ENCODE measurements at regions not wholly inside any gene's neighbourhood (a gene's known extent, or its start where the extent isn't known, plus 50 kb on each side); places are given as distances from the start of the nearest gene placed in this dataset.

GRCh38 chr7:96638669-96639068 lies 71.0 kb downstream of the SEM1 start:
- no peak for DNase-seq

- DNase-seq: no peak
Observed at GRCh38 chr7:96637522-96637921, 72.1 kb downstream of the SEM1 start.

DNA sequence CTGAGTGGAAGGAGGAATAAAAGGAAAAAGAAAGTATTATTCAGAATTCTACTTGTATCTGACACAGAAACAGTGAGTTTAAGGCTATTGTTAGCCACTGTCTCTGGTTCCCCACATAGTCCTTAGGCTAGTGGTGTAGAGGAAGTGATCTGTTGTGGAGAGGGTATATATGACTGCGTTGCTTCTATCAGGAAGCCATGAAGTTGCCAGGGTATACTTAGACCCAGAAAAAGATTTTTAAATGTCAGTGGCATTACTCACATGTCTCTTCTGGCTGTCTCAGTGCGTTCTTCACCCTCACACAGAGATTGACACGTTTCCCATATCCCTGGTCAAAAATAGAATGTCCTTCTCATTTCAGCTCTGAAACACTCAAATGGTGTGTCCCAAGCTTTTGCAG lies 72.7 kb downstream of the SEM1 start:
- no peak for DNase-seq

GRCh38 chr7:96636342-96636860 lies 73.2 kb downstream of the SEM1 start:
- no peak for DNase-seq

DNA sequence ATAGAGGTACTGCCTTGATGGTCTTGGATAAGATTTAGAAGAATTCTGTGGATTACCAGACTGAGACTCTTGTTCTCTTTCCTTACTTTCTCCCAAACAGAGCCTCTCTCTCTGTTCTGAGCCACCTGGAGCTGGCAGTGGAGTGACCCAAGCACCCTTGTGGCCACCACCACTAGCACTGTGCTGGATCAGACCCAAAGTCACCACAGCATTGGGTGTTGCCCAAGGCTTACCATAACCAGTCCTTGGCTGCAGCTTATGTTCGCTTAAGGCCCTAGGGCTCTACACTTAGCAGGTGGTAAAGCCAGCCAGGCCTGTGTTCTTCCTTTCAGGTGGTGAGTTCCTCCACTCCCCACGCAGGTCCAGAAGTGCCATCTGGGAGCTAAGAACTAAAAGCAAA lies 79.8 kb downstream of the SEM1 start:
- no peak for DNase-seq

DNA sequence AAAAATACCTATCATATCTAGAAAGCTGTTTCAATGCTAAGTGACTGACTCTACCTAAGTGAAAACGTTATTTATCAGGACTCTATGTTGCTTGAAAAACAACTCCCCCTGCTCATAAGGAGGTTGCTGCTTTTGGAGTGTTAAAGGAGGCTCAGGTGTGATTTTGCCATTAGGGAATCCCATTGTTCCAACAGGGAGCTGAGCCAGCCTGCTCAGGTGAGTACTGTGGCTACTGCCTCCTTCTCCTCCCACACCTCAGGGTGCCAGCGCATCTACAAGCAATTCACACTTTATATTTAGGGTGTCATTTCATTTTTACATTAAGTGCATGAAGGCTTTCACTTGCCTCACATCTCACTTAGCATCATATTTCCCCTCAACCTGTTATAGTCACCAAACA lies 84.7 kb downstream of the SEM1 start:
- DNase-seq: no peak

DNA sequence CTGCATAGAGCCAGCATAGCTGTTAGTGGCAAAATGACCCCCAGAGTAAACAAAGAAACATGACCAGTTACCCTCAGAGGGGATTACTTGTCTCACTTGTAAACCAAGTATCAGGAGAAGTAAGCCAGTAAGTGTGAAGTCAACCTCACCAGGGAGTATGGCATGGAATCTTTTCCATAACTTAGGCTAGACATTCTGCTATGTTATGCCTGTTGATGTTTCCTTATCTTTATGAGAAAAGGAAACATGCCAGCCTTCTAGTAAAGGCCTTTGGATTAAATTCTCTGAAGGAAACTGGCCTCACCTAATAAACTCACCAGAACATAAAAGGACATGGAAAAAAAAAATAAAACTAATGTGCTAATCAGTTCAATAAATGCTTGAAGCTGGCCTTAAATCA lies 87.7 kb downstream of the SEM1 start:
- no peak for DNase-seq

DNA sequence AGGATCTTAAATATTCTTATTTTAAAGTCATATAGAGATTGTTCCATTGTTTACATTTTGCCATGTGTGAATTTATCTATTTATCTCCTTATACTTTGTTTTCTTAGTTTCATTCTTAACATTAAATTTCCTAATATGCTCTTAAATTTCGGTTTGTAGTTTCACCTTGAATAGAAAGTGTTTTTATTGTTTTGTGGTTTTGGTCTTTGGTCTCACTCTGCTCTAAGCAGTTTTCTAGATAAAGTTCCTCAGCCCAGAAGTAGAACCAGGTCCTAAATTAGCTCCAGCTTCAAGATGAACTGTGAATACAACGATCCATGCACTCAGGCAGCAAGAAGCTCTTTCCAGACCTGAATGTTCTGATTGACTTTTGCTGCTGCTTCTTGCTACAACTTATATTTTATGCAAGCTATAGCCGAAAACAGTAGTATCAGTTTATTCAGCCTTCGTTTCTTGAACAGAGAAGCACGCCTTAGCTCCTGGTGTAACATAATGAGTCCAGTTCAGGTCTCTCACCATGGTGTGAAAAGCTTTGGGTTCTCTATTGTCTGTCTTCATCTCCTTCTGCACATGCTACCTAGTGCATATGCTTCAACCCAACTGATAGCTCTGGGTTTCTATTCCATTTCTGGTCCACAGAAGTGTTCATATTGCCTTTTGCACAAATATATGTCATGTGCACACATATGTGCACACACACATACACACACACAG lies 95.3 kb downstream of the SEM1 start:
- DNase-seq: no peak

- DNase-seq: no peak
Observed at GRCh38 chr7:96612034-96612433, 97.6 kb downstream of the SEM1 start.

DNA sequence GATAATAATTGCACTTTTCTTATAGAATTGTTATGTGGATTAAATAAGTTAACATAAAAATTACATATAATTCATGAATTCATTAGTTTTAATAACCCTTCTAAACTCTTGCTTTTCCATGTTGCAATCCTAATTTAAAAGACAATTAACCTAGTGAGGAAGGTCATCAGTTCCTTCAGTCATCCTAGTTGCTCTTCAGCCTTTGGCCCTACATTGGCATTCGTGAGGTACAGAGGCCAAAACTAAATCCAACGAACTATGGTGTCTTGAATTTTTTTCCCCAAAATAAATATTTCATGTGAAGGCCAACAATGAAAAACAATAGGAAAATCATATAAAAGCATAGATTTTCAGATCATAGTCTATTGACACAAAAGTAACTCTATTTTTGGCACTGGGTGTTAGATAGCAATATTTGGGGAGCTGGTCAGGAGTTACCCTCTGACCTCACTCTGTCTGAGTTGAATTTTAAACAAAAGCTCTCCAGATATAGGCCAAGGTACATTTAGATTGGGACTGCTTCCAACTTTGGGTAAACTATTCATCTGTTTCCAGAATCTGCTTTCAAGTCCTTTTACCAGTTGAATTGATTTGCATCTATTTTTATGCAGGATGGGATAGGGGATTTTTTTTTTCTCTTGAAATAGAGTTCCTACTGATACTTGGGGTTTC lies 104.5 kb downstream of the SEM1 start:
- DNase-seq: no peak

GRCh38 chr7:96599288-96599936 lies 110.2 kb downstream of the SEM1 start:
- DNase-seq: no peak

- DNase-seq: no peak
Observed at GRCh38 chr7:96598421-96598820, 111.2 kb downstream of the SEM1 start.

GRCh38 chr7:96596120-96596826 lies 113.4 kb downstream of the SEM1 start:
- DNase-seq: peak; percentile 10

GRCh38 chr7:96591900-96592676 lies 117.6 kb downstream of the SEM1 start:
- DNase-seq: no peak

GRCh38 chr7:96591159-96591899 lies 118.3 kb downstream of the SEM1 start:
- no peak for DNase-seq

DNA sequence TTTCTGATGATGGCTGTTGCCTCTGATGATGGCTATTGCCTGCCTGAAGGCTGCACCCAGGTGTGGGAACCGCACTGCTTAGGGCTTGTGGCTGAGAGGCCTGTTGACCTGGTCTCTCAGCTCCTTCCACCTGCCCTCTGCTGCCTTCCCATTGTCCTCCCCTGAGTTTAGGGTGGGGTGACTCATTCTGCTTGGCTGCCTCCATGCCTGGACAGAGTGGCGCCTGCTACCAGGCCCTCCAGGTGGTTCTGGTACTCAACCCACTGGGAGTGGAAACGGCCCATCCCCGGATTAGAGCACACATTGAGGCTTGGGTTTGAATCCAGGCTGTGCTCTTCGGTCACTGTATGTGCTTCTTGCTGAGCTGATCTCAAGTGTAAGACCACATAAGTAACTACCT lies 120.6 kb downstream of the SEM1 start:
- no peak for DNase-seq

DNA sequence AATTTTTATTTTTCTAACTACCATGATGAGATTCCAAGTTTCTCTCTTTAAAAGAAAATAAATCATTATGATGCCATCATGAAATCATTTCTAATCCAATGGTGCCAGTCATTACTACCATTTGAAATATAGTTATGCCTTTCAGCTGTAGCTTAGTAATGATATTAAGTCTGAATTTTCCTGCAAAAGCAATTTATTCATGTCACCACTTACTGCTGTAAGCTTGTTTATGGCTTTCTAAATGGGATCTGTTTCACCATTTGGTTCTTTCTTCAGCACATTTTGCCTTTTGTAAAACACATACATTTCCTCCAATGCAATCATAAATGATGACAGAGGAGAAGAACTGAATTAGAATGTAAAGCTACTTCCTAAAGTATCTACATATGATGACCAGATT lies 130.5 kb downstream of the SEM1 start:
- no peak for DNase-seq

GRCh38 chr7:96578606-96579005 lies 131.0 kb downstream of the SEM1 start:
- no peak for DNase-seq

DNA sequence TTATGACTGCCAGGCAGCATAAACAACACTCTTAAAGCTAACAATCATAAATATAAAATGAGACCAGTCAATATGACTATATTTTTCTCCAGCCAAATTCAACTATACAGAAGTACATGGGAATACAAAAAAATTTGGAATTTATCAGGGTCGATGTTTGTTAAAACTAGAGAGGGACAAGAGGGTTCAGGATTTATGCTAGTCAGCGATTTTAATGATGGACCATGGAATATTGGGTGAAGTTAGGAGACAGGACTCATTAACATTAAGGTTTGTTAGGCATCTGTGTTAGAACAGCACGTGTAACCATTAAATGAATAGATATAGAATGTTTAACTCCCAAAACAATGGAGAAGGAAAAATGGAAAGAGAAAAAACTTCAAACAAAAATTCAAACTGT lies 146.2 kb downstream of the SEM1 start:
- DNase-seq: no peak

- DNase-seq: no peak
Observed at GRCh38 chr7:96562966-96563365, 146.7 kb downstream of the SEM1 start.

DNA sequence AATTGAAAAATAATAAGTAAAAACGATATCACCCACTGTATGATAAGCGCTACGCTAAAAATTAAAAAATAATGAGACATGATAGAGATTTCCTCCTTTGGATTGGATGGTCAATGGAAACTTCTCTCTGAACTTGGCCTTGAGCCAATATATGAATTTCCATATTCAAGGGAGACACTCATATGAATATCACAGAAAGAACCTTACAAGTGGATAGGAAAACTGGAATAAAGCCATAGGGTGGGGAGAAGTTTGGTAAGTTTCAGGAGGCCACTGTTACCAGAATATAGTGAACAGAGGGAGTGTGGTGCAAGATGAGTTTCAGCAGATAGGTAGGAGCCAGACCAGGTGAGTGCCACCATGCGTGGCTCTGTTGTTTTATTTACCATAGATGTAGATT lies 147.2 kb downstream of the SEM1 start:
- DNase-seq: no peak
